HG02763 (cell line): ENCODE measurements at regions not wholly inside any gene's neighbourhood (a gene's known extent, or its start where the extent isn't known, plus 50 kb on each side); places are given as distances from the start of the nearest gene placed in this dataset.
"Not testable (repeated sequence)": the region's sequence is repeated elsewhere in the genome, so short reads cannot be mapped to it uniquely, and the experiment has no call there.

ENCODE experiments used
- ATAC-seq: cut with Tn5 transposase; IDR thresholded peaks from one replicate; pipeline ENCODE4 v1.9.1; 2021; ENCODE audit warnings: mild to moderate bottlenecking, moderate library complexity; ENCODE audit not compliant: unreplicated experiment

GRCh38 chr5:71905834-71906711 lies 187.0 kb downstream of the CARTPT start:
- no peak for ATAC-seq

- ATAC-seq: peak; percentile 54
Observed at GRCh38 chr5:71907001-71907588, 188.0 kb downstream of the CARTPT start.

GRCh38 chr5:71907608-71908145 lies 188.6 kb downstream of the CARTPT start:
- no peak for ATAC-seq

GRCh38 chr5:71910741-71911140 lies 191.7 kb downstream of the CARTPT start:
- ATAC-seq: no peak

- no peak for ATAC-seq
Observed at GRCh38 chr5:71912021-71912420, 192.9 kb downstream of the CARTPT start.

GRCh38 chr5:71914281-71914680 lies 193.0 kb upstream of the MAP1B start:
- ATAC-seq: no peak

- no peak for ATAC-seq
Observed at GRCh38 chr5:71922584-71923106, 184.6 kb upstream of the MAP1B start.

- ATAC-seq: no peak
Observed at GRCh38 chr5:71923755-71924154, 183.5 kb upstream of the MAP1B start.

GRCh38 chr5:71924325-71924724 lies 182.9 kb upstream of the MAP1B start:
- ATAC-seq: no peak

GRCh38 chr5:71924980-71925379 lies 182.3 kb upstream of the MAP1B start:
- no peak for ATAC-seq

GRCh38 chr5:71925608-71926091 lies 181.6 kb upstream of the MAP1B start:
- no peak for ATAC-seq

GRCh38 chr5:71929003-71929402 lies 178.3 kb upstream of the MAP1B start:
- no peak for ATAC-seq

GRCh38 chr5:71930554-71930953 lies 176.7 kb upstream of the MAP1B start:
- ATAC-seq: not testable (repeated sequence)

- no peak for ATAC-seq
Observed at GRCh38 chr5:71932131-71932654, 175.1 kb upstream of the MAP1B start.

GRCh38 chr5:71932655-71933338 lies 174.5 kb upstream of the MAP1B start:
- ATAC-seq: no peak

GRCh38 chr5:71934322-71934721 lies 173.0 kb upstream of the MAP1B start:
- ATAC-seq: no peak

- no peak for ATAC-seq
Observed at GRCh38 chr5:71937921-71938698, 169.2 kb upstream of the MAP1B start.

- ATAC-seq: no peak
Observed at GRCh38 chr5:71938895-71939294, 168.4 kb upstream of the MAP1B start.

GRCh38 chr5:71939452-71940230 lies 167.6 kb upstream of the MAP1B start:
- no peak for ATAC-seq
